GM10266 (cell line): ENCODE measurements at regions not wholly inside any gene's neighbourhood (a gene's known extent, or its start where the extent isn't known, plus 50 kb on each side); places are given as distances from the start of the nearest gene placed in this dataset.

ENCODE experiments used
- DNase-seq: peaks from one replicate; pipeline ENCODE4 v3.0.0; 2012; ENCODE audit errors: extremely low spot score
- CTCF ChIP-seq: IDR thresholded peaks from 2 replicates; pipeline ENCODE4 v1.5.1; 2012; ENCODE audit warnings: mild to moderate bottlenecking, low read depth; ENCODE audit not compliant: control insufficient read depth, insufficient read depth; ENCODE audit errors: missing control alignments

- DNase-seq, result peak; percentile 79
- TF ChIP-seq CTCF, result no peak
Observed at GRCh38 chr11:123302751-123303195, 107.7 kb upstream of the CLMP start.

- peak; percentile 85 for DNase-seq
- TF ChIP-seq CTCF, result peak; percentile 96
Observed at GRCh38 chr11:123301696-123302400, 106.8 kb upstream of the CLMP start.

GRCh38 chr11:123301013-123301591, 106.1 kb upstream of the CLMP start:
- no peak for TF ChIP-seq CTCF
- DNase-seq, result no peak

- no peak for TF ChIP-seq CTCF
- no peak for DNase-seq
Observed at GRCh38 chr11:123299721-123300120, 104.7 kb upstream of the CLMP start.

- no peak for DNase-seq
- no peak for TF ChIP-seq CTCF
Observed at GRCh38 chr11:123298488-123299447, 103.7 kb upstream of the CLMP start.

- no peak for TF ChIP-seq CTCF
- DNase-seq, result no peak
Observed at GRCh38 chr11:123292647-123293046, 97.6 kb upstream of the CLMP start.
